Activated CD8-positive, alpha-beta memory T cell treated with anti-CD3 and anti-CD28 coated beads, Interleukin-2, amount 50 U/mL, for 48 hours (primary cell): ENCODE measurements at regions not wholly inside any gene's neighbourhood (a gene's known extent, or its start where the extent isn't known, plus 50 kb on each side); places are given as distances from the start of the nearest gene placed in this dataset.

Source experiments
- DNase-seq: peaks from one replicate; pipeline ENCODE4 v3.0.0-alpha.2; 2020

DNA sequence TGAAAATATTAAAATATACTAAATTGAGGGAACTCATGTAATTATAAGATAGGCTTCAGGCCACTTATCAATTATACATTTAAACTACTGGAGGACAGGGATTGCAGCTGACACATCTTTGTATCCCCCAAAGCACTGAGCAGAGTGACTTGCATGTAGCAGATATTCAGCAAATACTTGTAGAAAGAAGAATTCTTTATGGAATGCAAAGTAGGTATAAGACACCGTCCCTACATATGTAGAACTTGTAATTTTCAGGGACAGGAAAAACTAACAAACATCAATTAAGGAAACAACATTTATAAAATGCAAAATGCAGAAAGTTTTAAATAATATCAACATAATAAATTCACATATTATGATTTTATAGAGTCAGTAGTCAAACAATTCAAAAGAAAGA is 719.2 kb downstream of the OLFM4 start:
- DNase-seq = no peak

DNA sequence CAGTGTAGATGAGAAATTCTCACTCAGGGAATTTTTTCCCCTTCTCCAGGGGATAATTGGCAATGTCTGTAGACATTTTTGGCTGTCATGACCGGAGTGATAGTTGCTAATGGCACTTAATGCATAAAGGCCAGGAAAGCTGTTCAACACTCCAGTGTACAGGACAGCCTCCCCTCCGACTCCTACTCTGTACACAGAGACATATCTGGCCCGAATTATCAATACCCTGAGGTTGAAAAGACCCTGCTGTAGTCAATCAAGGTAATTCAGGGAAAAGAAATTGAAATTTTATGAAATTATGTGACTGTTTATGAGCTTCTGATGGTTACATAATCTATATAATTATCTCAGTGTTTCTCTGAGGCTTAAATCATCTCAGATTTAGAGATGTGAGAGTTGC is 720.7 kb downstream of the OLFM4 start:
- DNase-seq = no peak

DNA sequence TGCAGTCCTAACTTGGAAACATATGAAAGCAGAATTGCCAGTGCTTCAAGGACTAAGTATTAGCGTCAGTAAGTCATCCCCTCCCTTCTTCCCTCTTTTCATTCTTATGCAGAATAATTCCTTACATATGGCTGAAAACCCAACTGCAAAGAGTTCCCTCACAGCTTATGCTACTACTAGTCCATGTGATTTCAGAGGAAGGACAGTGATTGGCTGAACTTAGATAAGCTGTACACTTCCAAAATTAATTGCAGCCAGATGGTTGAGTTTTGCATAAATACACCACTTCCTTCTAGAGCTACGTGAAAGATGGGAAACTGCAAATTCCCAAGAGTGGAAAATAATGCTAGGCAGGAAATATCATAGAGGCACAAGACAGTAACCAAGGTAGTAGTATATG is 730.4 kb downstream of the OLFM4 start:
- no peak for DNase-seq

DNA sequence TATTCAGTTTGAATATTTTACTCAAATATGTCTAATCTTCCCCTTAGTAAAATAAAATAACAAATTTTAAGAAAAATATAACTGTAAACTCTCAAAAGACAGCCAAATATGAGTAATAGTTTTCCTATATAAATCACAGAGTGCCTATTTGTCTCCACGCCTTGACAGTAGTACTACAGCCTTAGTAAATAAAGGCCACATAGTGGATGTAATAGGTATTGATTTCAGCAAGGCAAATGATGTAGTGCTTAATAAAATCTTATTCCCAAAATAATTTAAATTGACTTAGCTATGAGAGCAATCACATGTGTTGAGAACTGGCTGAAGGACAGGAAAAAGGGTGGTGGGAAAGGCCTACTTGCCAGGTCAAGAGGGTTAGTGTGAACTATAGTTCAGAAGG is 747.2 kb downstream of the OLFM4 start:
- DNase-seq = no peak

DNA sequence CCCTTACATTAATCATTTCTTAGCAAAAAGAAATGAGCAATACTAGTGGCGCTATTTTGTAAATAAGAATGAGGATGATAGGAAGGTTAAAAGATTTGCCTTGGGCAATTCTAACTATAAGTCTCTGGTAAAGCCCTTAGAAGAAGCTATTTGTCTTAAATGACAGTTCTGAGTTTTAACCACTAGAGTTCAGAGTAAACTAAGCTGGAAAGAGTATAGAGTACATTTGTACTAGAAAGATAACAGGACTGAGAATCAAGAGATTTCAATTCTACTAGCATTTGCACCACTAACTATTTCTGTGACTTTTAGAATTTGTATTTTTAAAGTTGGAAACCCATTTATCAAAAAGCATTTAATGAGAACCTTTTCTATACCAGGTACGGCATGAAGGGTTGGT is 750.3 kb downstream of the OLFM4 start:
- DNase-seq = no peak

DNA sequence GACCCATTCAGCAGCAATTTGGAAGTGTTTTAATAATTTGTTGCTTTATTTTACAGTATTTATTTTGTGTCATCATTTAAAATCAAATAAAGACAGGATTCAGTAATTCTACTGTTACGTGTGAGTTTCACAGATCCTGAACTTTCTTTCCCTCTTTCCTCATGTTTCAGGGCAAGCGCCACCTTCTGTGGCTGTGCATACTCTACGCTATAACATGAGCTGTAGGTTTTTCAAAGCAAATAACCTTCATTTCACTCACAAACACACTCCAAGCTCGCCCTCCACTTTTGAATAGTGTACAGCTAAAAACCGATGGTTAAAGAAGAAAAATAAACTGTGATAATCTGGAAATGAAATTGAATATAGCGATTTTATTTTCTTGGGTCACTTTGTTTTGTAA is 753.3 kb downstream of the OLFM4 start:
- no peak for DNase-seq

DNA sequence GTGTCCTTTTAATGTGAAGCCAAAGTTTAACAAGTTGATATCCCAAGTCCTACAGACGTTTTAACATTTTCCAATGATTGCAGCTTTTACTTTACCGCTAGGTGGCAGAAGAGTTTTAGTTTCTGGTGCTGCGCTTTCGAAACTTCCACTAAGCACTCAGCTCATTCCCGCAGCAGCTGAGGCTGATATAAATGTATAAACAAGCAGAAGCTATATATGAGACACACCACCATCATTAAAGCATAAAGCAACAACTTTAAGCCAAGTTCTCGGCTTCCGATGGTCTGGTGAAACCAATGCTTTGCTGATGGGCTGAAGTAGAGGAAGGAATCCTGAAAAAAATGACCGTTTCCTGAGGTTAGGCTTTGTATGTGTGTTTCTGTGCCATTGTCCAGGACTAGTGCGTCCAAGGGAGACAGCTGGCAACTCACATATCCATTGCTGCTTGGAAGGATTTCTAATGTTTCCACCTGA is 753.9 kb downstream of the OLFM4 start:
- no peak for DNase-seq

DNA sequence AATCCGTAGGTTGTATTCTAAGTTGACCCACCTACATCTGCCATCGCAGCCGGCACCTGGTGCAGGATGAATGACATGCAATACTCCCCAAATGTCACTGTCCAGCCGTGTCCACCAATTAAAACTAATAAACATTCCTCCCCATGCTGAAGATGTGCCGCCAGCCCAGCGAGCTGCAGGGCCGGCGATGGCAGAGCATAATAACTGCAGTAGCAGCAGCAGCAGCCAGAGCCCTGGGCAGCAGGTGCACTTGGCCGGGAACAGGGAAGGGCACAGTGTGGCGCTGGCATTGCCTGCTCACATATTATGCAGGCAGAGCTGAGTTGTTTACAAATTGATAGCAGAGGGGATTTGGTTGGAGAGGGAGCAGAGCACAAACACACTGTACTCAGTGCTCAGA is 754.9 kb downstream of the OLFM4 start:
- DNase-seq = no peak

DNA sequence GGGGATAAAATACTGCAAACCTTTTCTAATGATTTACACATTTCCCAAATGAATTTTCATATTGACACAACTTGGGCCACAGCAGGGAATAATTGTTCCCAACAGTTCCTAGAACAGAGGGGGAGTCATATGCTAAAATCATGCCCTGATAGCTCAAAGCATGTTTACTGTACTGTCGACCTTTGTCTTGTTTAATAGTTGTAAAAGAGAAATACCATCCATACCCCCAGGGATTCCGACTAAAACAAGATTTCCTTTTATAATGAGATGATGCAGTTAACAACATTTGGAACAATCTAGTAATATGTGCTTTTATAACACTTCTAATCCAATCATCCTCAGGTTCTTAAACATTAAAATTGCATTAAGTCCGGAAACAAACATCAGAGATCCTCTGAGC is 759.7 kb downstream of the OLFM4 start:
- DNase-seq = no peak

DNA sequence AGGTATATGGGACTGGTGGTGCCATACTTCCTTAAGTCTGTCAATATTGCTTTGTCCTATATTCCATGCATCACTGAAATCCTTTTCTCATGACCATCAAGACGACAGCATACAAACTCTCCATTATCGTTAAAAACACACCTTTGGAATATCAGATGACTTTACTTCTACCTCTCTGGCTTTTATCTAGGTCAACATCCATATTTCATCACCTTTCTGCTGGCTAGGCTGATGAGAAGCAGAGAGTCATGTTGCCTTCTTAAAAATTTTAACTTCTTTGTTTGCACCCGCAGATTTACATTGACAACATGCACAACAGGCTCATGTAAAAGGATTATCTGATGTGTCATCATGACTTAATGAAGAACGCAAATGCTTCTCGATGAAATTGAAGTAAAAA is 771.4 kb downstream of the OLFM4 start:
- no peak for DNase-seq

DNA sequence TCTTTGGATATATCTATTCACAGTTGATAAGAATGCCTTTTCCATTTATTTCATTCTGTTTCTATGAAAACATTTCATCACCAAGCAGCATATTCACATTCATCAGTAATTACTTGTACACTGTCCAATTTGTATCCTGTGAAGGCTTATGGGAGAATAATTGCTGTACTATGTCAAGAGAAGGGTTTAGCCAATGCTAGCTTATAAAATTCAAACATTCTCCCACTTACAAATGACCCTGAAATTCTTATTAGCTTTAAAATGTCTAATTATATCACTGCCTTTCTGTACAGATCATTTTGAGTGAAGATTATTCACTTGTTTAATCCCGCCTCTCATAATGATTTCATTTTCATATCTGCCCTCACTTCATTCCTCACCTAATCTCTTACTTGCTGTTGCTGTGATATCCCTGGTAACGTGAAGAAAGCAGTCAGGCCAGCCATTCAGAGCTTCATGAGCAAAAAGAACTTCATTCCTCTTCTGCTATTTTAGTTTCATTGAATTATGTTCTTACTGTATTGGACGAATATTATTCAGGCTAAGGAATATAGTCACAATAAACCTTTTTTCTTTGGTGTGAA is 778.7 kb downstream of the OLFM4 start:
- no peak for DNase-seq

DNA sequence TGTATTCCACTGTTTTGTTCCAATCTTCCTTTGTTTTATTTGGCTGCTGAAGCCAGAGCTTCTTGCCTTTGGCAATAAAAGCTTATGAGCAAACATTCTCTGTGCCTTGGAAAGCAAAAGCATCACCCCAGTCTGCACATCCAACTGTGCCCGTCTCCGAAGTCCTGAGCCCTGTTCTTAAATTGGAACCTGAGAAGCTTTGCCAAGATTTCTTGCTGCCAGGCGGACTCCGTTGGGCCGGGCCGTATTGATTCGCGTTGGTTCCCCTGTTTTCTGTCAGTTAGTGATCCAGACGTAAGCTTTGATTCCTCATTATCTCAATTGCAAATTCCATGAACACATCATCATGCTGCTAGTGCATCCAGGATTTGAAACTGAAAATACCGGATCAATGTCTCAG is 793.0 kb downstream of the OLFM4 start:
- no peak for DNase-seq

DNA sequence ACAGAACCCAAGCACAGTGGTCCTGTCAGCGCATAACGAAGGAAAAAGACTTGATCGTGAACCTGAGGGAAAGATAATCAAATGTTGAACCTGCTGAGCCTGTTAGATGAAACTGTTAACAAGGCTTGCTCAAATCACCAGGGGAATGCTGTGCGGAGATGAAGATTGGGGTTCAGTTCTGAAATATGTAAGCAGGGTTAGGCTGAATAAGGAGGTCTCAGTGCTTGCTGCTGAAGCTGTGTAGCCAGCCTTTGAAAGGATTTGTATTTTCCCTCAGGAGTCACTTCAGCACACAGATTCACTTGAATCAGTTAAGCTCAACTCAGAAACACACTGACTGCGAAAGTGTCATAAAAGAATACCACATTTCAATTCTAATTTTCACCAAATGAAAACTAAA is 793.5 kb downstream of the OLFM4 start:
- DNase-seq = no peak

DNA sequence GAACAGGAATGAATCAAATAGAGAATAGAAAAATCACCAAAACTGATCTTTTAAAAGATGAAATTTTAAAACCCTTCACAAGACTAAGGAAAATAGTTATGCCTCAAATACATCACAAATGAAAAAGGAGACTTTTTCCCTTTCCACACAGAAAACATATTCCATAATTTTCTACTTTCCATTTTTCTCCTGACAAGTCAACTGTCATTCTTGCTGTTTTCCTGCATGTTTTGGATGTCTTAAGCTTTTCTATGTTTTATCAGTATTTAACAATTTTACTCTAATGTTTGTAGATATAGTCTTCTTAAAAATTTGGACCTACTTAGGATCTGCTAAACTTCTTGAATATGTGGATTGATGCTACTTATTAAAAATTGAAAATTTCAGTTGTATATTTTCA is 810.8 kb downstream of the OLFM4 start:
- no peak for DNase-seq

DNA sequence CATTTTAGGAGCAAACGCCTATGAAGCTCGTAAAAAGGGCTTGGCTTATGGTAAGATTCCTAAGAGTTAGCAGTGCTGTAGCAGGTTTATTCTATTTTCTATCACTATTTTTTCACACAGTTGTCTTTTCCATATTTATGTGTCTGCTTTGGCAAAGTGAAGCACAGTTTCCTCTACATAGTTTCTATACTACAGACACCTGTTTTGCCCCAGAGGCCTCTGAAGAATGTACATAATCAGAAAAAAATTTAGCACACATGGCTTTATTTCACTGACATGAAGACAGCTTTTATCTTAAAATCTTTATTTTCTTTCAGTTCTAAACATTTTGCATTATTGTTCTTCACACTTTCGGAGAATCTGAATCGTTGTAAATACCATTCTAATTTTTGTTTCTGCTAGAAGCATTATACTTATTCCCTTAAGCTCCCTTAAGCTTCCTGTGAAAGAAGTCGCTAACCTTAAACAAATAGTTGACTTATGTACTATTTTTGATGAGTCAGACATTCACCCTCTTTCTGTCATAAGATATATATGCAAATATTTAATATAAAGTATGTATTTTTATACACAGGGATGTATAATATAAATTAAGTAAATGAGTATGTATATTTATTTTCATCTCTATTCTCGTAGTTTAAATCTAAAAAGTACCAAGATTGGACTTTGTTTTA is 816.0 kb downstream of the OLFM4 start:
- DNase-seq = no peak

DNA sequence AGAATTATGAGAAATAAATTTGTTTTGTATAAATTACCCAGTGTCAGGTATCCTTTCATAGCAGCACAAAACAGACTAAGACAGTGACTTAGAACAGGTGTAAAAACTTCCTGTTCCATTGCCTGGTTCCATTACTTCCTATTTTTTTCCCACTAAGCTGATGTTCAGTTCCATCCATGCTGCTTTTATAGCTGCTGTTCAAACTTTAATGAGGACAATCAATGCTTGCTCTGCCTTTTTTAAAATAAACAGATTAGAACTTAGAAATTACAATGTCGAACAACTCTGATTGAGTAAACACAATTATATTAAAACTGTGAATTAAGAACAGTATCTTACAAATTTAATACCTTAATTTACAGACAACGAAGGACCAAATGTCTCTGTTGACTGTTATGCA is 818.9 kb downstream of the OLFM4 start:
- DNase-seq = no peak

DNA sequence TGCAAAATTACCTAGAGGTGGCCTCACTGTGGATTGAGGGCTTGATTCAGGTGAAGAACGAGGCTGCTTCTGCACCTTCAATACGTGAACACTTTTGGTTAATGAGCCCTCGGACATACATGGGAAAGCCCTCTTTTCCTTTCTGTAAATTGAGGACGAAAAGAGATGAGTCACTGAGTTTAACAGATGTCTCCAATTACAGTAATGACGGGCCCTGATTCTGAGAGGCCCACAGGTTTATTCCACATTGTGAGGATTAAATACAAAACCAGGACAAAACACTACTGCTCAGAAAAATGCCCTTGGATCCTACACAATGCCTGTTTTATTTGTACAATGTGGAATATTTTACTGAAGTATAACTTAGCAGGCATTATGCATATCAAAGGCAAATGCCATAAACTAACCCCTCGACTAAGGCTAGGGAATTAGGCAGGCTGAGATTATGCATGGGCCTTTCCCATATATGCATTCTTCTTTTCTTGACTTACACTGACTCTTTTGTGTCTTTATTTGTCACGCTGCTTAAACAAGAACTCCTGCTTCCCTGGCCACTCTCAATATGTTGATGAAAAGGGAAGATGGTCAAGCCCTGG is 819.9 kb downstream of the OLFM4 start:
- no peak for DNase-seq

DNA sequence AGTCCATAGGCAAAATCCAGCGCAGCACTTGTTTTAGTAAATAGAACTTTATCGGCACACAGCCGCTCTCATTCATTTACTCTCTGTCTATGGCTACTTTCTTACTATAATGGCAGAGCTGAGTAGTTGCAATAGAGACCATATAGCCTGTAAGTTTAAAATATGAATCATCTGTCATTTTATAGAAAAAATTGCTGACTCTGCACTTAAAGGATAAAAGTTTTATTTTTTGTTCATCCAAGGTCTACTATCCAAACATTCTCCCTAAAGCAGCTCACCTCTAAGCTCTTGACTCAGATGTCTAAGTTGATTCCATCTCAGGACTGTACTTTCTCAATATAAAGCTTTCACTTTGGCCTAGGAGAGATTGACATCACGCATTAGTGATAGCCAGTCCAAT is 825.7 kb downstream of the OLFM4 start:
- no peak for DNase-seq

DNA sequence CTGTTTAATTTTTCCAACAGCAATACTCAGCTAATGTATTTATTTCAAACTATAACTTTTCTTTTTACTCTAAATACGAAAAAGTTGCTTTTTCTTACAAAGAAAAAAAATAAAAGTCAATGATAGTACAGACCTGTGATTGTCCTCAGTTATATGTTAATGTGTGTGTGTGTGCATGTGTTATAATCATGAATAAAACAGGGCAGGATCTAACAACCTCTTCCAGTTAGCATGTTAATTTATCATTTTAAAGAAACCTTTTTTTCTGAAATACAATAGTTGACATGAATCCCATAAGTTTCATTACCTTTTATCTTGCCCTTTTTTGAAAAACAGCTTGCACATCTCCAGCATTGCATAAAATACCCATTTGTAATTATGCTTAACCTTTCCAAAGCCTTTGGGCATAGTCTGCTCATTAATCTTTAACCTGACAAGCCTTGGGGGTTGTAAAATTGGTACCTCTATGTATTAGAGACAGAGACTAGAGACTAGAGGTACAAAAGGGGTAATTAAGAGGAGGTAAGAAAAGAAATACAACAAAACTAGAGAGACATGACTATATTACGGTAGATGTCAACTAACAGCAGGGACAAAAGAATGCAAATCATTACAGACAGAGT is 828.1 kb downstream of the OLFM4 start:
- DNase-seq = no peak

DNA sequence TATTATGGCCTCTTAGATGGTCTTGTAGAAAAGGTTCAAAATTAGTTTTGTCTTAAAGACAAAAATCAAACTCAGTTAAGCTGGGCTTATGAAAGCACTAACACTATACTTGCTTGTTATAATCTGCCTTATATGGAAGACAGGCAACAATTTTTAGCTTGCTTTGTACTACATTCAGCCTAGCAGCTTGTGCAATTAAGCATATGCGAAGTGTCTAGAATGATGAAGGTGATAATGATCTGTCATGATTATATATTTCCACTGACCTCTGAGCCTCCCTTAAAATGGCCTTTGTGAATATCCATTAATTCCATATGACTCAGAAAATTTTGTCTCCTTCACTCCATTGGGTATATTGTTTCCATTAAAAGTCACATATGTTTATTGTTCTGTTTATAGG is 834.9 kb downstream of the OLFM4 start:
- DNase-seq = no peak

DNA sequence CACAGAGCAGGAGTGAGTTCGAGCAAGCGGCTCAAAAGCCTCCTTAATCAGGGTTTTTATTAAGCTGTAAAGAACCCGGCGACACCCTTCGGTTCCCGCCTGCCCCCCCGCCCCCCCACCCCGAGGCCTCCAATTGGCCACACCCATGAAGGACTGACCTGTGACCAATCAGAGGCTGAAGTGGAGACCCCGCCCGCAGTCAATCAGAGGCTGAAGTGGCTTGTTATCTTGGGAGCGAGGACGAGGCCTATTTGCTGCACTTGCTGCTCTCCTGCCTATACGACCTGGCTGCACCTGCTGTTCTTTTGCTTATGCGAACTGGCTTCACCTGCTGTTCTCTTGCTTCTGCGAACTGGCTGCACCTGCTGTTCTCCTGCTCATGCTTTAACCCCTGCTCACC is 844.9 kb downstream of the OLFM4 start:
- no peak for DNase-seq

DNA sequence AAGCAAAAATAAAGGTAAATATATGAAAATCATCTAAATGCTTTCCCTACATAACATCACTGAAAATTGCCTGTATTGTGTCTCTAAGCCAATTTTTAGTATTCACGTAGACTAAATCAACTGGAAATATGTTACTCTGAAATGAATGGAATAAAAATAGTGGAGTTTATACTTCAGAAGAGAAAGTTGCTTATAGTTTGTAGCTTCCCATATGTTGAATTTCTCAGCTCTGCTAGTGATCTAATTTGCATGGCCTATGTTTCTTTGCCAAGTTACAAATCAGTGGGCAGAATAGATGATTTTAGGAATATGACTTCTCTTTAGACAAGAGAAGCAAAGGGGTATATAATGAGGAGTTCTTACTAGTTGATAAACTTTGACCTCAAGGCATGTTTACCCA is 850.2 kb downstream of the OLFM4 start:
- DNase-seq = no peak

DNA sequence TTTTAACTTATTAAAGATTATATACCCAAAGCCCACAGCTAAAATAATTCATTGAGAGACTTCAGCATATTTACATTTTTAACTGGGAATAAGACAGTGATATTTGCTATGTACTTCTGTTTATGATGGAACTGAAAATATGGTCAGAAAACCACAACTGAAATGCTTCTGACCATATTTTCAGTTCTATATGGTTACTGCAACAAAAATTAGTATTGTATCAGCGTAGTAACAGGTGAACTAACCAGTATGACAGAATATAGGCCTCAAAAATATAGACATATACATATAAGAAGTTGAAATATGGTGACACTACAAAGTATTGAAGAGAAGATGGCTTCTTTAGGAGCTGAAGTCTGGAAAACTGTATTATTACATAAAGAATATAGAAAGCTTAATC is 857.4 kb downstream of the OLFM4 start:
- no peak for DNase-seq

DNA sequence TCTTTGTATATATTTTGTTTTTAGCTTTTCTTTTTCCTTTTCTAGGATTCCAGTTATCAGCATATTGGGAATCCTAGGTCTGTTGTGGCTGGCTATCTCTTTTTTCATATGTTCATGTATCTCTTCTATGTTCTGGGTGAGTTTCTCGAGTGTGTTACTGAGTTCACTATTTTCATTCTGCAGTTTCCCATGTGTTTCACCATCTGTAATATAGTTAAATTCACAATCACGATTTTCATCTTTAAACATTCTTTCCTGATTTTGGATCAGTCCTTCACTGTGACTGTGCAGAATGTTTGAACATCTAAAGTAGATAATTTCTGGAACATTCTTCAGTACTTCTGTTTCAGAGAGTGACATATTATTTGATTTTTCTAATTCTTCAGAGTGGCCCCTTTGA is 862.1 kb downstream of the OLFM4 start:
- no peak for DNase-seq
